Choroid plexus epithelial cell (primary cell): ENCODE measurements at regions not wholly inside any gene's neighbourhood (a gene's known extent, or its start where the extent isn't known, plus 50 kb on each side); places are given as distances from the start of the nearest gene placed in this dataset.

Experiments
- DNase-seq: peaks from one replicate; pipeline ENCODE4 v3.0.0-alpha.2; 2010; ENCODE audit warnings: low read depth
- H3K4me3 ChIP-seq: 2 replicates; pipeline ENCODE4 v1.5.1; 2011; ENCODE audit warnings: low read depth, mild to moderate bottlenecking, control low read depth, low read length, moderate library complexity
- TF ChIP-seq, protein P1 (sequence below): conservative IDR thresholded peaks from 2 replicates; pipeline ENCODE4 v1.5.1; 2011; ENCODE audit warnings: low read depth, mild to moderate bottlenecking, control low read depth, inconsistent platforms, low read length, moderate library complexity

DNA sequence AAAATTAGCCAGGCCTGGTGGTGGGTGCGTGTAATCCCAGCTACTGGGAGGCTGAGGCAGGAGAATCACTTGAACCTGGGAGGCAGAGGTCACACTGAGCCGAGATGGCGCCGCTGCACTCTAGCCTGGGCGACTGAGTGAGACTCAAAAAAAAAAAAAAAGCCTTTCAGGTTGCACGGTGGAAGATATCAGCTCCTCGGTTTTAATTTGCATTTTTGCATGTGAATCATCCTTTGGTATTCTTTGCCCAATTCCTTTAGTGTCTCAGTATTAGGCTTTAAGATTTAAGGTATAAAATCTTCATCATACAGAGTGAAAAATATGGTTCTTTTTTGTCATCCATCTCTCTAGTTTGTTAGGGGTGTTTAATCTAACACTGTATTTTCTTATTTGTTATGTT lies 173.6 kb upstream of the S1PR3 start:
- no peak overlapping the region for H3K4me3 ChIP-seq
- TF ChIP-seq, protein P1, sequence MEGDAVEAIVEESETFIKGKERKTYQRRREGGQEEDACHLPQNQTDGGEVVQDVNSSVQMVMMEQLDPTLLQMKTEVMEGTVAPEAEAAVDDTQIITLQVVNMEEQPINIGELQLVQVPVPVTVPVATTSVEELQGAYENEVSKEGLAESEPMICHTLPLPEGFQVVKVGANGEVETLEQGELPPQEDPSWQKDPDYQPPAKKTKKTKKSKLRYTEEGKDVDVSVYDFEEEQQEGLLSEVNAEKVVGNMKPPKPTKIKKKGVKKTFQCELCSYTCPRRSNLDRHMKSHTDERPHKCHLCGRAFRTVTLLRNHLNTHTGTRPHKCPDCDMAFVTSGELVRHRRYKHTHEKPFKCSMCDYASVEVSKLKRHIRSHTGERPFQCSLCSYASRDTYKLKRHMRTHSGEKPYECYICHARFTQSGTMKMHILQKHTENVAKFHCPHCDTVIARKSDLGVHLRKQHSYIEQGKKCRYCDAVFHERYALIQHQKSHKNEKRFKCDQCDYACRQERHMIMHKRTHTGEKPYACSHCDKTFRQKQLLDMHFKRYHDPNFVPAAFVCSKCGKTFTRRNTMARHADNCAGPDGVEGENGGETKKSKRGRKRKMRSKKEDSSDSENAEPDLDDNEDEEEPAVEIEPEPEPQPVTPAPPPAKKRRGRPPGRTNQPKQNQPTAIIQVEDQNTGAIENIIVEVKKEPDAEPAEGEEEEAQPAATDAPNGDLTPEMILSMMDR = no peak
- DNase-seq = no peak

DNA sequence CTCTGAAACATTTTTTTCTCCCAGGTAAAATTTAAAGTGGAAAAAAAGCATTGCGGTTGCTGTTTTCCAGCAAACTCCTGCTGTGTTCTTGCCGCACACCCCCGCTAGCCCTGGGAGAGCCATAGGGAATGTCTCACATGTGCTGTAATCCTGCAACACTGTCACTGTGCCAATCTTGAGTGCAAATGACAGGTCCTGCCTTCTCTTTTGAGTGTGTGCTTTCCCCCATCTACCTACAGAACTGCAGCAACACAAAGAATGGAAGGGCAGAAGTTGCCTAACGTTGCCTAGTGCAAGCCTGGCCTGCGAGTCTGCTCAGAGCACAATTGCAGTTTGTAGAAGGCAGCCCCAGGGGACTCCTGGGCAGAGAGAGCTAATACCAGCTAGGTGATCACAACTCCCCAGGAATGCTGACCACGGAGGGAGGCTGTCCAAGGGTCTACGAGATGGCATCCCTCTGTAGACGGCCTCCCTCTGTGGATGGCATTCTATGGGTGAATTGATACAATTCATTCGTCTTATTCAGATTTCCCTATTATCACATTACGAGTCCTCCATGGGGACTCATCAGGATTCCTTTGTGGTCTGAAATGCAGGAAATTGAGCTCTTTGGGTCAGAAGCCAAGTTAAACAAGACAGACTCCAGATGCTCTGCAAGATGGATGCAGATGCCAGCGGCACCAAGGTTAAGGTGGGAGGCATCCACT lies 172.6 kb upstream of the S1PR3 start:
- H3K4me3 ChIP-seq = peak overlapping the region; percentile 9
- DNase-seq = peak; percentile 72
- TF ChIP-seq, protein P1 = no peak

DNA sequence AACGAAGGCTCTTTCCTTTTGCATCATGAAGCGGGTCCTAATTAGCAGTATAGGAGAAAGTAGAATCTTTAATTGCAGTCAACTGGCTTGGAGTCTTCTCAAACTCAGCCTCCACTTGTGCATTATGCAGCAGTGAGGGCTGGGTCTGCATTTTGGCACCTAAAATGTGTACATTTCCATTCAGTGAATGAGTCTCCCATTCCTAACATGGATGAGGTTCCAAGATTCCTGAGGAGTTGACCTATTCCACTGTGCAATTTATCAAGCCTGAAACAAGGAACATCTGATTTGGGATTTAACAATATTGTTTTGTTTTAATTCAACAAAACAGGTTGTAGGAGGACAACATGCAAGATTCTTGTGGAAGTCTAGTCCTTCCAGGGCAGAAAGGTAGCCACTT lies 171.8 kb upstream of the S1PR3 start:
- H3K4me3 ChIP-seq = no peak overlapping the region
- TF ChIP-seq, protein P1 = no peak
- DNase-seq = no peak

DNA sequence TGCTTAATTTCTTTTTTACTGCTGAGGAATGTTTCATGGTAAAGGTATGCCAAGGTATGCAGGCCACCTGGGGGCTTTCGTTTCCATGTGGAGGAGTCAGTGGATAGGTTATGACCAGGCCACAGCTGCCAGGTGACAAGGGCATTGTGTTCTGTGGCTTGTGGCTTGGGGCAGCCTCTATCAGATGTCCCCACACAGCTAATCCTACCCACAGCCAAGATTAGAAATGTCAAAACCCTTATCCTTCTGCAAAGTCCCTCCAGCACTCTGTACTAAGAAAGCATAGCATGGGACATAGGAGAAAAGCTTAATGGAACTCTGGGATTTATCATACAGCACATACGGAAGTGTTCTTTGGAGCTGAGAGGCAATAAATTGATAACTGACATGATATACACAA lies 171.2 kb upstream of the S1PR3 start:
- DNase-seq = no peak
- TF ChIP-seq, protein P1 = no peak
- no peak overlapping the region for H3K4me3 ChIP-seq

DNA sequence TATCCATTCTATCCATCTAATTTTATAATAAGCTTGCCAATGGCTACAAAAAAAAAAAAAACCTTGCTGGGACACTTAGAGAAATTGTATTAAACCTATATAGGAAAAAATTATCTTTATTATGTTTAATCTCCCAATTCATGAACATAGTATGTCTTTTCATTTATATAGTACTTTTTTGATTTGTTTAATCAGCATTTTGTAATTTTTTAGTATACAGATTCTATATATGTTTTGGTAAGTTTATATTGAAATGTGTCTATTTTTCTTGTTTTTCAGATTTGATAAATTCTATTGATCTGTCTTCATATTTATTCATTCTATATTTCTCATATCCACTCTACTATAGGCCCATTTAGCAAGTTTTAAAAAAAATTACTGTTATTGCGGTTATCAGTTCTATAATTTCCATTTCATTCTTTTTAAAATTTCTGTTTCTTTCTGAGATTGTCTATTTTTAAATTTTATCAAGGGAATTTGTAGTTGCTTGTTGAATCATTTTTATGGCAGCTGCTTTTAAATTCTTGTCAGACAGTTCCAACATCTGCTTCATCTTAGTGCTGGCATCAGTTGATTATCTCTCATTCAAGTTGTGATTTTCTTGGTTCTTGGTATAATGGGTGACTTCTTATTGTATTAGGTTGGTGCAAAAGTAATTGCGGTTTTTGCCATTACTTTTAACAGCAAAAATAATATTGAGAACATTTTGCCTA lies 170.1 kb upstream of the S1PR3 start:
- DNase-seq = no peak
- H3K4me3 ChIP-seq = no peak overlapping the region
- TF ChIP-seq, protein P1 = no peak

DNA sequence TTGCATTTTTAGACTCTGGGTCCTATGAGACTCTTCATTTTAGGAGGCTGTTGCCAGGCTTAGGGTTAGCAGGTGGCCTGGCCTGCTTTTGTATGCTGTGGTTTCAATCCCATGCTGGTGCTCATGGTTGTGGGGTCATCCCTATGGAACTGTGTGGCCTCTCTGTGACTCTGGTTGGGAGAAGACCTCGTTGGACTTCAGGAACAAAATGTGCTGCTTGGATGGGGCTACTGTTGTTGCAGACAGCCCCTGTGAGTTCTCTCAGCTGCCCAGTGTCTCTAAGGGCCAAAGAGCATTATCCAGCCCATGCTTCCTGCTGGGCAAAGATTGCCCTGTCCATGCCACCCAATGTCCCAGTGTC lies 169.5 kb upstream of the S1PR3 start:
- DNase-seq = no peak
- no peak overlapping the region for H3K4me3 ChIP-seq
- TF ChIP-seq, protein P1 = no peak

DNA sequence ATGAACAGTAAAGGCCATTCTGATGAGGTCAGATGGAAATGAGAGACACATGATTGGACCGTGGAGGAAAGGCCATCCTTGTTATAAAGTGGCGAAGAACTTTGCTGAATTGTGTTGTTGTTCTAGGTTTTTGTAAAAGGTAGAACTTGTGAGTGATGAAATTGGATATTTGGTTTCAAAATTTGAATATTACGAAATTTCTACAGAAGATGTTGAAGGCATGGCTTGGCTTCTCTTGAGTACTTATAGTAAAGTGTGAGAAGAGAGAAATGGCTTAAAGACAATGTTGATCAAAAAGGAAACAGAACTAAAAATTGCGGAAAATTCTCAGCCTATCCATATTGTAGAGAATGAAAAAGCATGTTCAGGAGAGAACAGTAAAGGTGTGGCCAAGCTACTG lies 166.6 kb upstream of the S1PR3 start:
- no peak overlapping the region for H3K4me3 ChIP-seq
- TF ChIP-seq, protein P1 = no peak
- peak; percentile 64 for DNase-seq
